Spinal cord (tissue), 9 donors: ENCODE measurements at regions not wholly inside any gene's neighbourhood (a gene's known extent, or its start where the extent isn't known, plus 50 kb on each side); places are given as distances from the start of the nearest gene placed in this dataset.
"Not testable (repeated sequence)": the region's sequence is repeated elsewhere in the genome, so short reads cannot be mapped to it uniquely, and the experiment has no call there.

Experiments used
- DNase-seq, 6 donors: peaks; one replicate each; pipeline versions ENCODE4 v3.0.0 to v3.0.0-alpha.2; 2013 to 2015; ENCODE audit warnings: low spot score in 6 of 6, low read depth in 4 of 6
- H3K27ac ChIP-seq: one replicate; pipeline ENCODE4 v1.5.1; 2013; ENCODE audit warnings: low read depth, low read length, control low read depth
- H3K27me3 ChIP-seq: one replicate; pipeline ENCODE4 v1.6.1; 2013; ENCODE audit warnings: low read length; ENCODE audit not compliant: control insufficient read depth, insufficient read depth
- H3K36me3 ChIP-seq: one replicate; pipeline ENCODE4 v1.6.1; 2013; ENCODE audit warnings: low read length; ENCODE audit not compliant: control insufficient read depth, insufficient read depth
- H3K4me1 ChIP-seq: one replicate; pipeline ENCODE4 v1.6.1; 2013; ENCODE audit warnings: low read length; ENCODE audit not compliant: control insufficient read depth, insufficient read depth
- H3K4me3 ChIP-seq: one replicate; pipeline ENCODE4 v1.5.1; 2013; ENCODE audit warnings: low read depth, low read length, control low read depth
- H3K9me3 ChIP-seq: one replicate; pipeline ENCODE4 v1.6.1; 2013; ENCODE audit warnings: low read length; ENCODE audit not compliant: control insufficient read depth, insufficient read depth
- WGBS: methylation state at CpG from one replicate; pipeline ENCODE4 v1.1.5; 2013; ENCODE audit warnings: missing lambda C conversion rate; ENCODE audit not compliant: insufficient coverage; 5-methylcytosine and 5-hydroxymethylcytosine counted together
- donor health status: healthy.

- WGBS, result 70% methylated on average over 2 of the region's 3 CpGs
- H3K4me1 ChIP-seq, result no peaks in the 10 kb centered on the region
- H3K27ac ChIP-seq, result no peak overlapping the region
- no peaks in the 10 kb centered on the region for H3K36me3 ChIP-seq
- no peak for DNase-seq
- H3K9me3 ChIP-seq, result no peaks in the 10 kb centered on the region
- no peaks in the 10 kb centered on the region for H3K27me3 ChIP-seq
- no peak overlapping the region for H3K4me3 ChIP-seq
Measured at GRCh38 chrX:36897690-36898089, 110.5 kb upstream of the FAM47C start.

- WGBS, result 80% methylated on average over 1 of the region's 3 CpGs
- Histone ChIP-seq H3K27me3 (no peaks in the 10 kb centered on the region), H3K36me3 (no peaks in the 10 kb centered on the region), H3K27ac (no peak overlapping the region), H3K4me3 (no peak overlapping the region), H3K9me3 (no peaks in the 10 kb centered on the region), H3K4me1 (no peaks in the 10 kb centered on the region)
- DNase-seq, result no peak
Measured at GRCh38 chrX:36898301-36898700, 109.9 kb upstream of the FAM47C start.

DNA sequence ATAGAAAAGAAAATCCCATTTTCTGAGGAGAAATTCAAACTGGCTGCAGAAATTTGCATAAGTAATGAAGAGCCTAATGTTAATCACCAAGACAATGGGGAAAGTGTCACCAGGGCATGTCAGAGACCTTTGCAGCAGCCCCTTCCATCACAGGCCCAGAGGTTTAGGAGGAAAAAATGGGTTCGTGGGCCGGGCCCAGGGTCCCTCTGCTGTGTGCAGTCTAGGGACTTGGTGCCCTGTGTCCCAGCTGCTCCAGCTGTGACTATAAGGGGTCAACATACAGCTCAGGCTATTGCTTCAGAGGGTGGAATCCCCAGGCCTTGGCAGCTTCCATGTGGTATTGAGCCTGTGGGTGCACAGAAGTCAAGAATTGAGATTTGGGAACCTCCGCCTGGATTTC is 103.6 kb upstream of the FAM47C start:
- H3K4me3 ChIP-seq, H3K27ac ChIP-seq, H3K9me3 ChIP-seq, H3K27me3 ChIP-seq, H3K36me3 ChIP-seq, H3K4me1 ChIP-seq, DNase-seq: not testable (repeated sequence)
- WGBS, result 90% methylated on average over 3 of the region's 3 CpGs

- no CpG with 5 or more reads among the region's 6 CpGs for WGBS
- H3K27ac ChIP-seq, result no peak overlapping the region
- H3K36me3 ChIP-seq, result no peaks in the 10 kb centered on the region
- H3K4me3 ChIP-seq, result no peak overlapping the region
- H3K4me1 ChIP-seq, result no peaks in the 10 kb centered on the region
- no peaks in the 10 kb centered on the region for H3K9me3 ChIP-seq
- peak in 4 of 6 donors; percentile 10 to 80 (median 38) for DNase-seq
- H3K27me3 ChIP-seq, result no peaks in the 10 kb centered on the region
Measured at GRCh38 chrX:36908801-36909675, 99.1 kb upstream of the FAM47C start.

GRCh38 chrX:36909676-36910030 is 98.5 kb upstream of the FAM47C start:
- no peaks in the 10 kb centered on the region for H3K36me3 ChIP-seq
- H3K9me3 ChIP-seq, result no peaks in the 10 kb centered on the region
- 27% methylated on average over 2 of the region's 4 CpGs for WGBS
- H3K4me3 ChIP-seq, result no peak overlapping the region
- no peaks in the 10 kb centered on the region for H3K27me3 ChIP-seq
- peak in 2 of 6 donors; percentile 3 for DNase-seq
- no peak overlapping the region for H3K27ac ChIP-seq
- no peaks in the 10 kb centered on the region for H3K4me1 ChIP-seq

DNA sequence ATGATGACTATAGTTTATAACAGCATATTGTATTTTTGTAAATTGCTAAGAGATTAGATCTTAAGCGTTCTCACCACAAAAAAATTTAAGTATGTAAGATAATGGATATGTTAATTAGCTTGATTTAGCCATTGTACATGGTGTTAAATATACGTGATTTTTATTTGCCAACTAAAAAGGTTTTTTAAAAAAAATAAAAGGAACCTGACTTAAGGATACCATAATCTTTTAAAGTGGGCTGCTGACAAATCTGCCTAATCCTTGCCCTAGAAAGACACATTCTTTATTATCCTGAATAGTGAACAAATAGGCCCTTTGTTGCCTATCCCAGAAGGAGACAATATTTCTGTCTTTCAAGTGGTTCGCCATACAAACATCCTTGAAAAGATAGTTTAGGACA is 94.6 kb upstream of the FAM47C start:
- no peaks in the 10 kb centered on the region for H3K9me3 ChIP-seq
- DNase-seq, result no peak
- H3K4me1 ChIP-seq, result no peaks in the 10 kb centered on the region
- no peak overlapping the region for H3K4me3 ChIP-seq
- no CpG with 5 or more reads among the region's 3 CpGs for WGBS
- no peaks in the 10 kb centered on the region for H3K27me3 ChIP-seq
- no peaks in the 10 kb centered on the region for H3K36me3 ChIP-seq
- no peak overlapping the region for H3K27ac ChIP-seq

GRCh38 chrX:36916941-36917340 is 91.2 kb upstream of the FAM47C start:
- no peak for DNase-seq
- 70% methylated on average over 2 of the region's 2 CpGs for WGBS
- no peak overlapping the region for H3K4me3 ChIP-seq
- no peak overlapping the region for H3K27ac ChIP-seq
- H3K36me3 ChIP-seq, result no peaks in the 10 kb centered on the region
- H3K9me3 ChIP-seq, result no peaks in the 10 kb centered on the region
- H3K4me1 ChIP-seq, result no peaks in the 10 kb centered on the region
- H3K27me3 ChIP-seq, result no peaks in the 10 kb centered on the region

DNA sequence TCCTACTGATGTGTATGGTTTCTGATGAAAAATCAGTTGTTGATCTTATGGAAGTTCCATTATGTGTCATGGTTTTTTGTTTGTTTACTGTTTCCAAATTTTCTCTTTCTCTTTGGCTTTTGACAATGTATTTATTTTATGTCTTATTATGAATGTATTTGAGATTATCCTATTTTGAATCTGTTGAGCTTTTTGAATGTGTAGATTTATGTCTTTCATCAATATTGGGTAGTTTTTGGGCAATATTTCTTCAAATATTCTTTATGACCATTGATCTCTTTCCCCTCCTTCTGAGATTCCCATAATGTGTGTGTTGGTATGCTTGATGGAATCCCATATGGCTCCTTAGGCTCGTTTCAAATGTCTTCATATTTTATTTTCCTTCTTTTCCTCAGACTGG is 80.5 kb upstream of the FAM47C start:
- H3K36me3 ChIP-seq, result no peaks in the 10 kb centered on the region
- H3K27ac ChIP-seq, result no peak overlapping the region
- H3K4me1 ChIP-seq, result no peaks in the 10 kb centered on the region
- H3K27me3 ChIP-seq, result no peaks in the 10 kb centered on the region
- WGBS, result 60% methylated on average over 1 of the region's 1 CpG
- no peak overlapping the region for H3K4me3 ChIP-seq
- peaks cover 4% of the 10 kb centered on the region for H3K9me3 ChIP-seq
- DNase-seq, result no peak

DNA sequence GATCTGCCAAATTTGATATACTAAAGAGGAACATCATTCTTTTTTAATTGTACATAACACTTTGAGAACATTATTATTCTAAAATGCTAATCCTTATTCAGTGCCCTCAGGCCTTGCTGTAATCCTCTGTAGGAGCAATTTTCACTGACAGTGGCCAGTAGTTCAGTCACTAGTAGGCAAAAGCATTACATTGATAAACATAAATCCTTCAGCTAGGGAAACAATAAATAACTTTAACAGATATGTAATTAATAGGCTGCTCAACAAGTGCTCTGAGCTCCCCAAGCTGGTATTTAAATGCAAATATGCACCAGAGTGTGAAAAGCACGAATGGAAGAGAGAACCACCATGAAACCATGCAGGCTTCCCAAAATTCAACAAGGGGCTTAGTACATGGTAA is 77.7 kb upstream of the FAM47C start:
- H3K36me3 ChIP-seq, result no peaks in the 10 kb centered on the region
- no peak overlapping the region for H3K4me3 ChIP-seq
- no peaks in the 10 kb centered on the region for H3K27me3 ChIP-seq
- no peaks in the 10 kb centered on the region for H3K4me1 ChIP-seq
- H3K27ac ChIP-seq, result no peak overlapping the region
- DNase-seq, result no peak
- peaks cover 4% of the 10 kb centered on the region for H3K9me3 ChIP-seq
- WGBS, result 14% methylated on average over 1 of the region's 1 CpG

- no CpG with 5 or more reads among the region's 5 CpGs for WGBS
- Histone ChIP-seq H3K9me3 (no peaks in the 10 kb centered on the region), H3K4me1 (no peaks in the 10 kb centered on the region), H3K27ac (no peak overlapping the region), H3K36me3 (no peaks in the 10 kb centered on the region), H3K27me3 (peaks cover 5% of the 10 kb centered on the region), H3K4me3 (no peak overlapping the region)
- DNase-seq, result no peak
Measured at GRCh38 chrX:36947214-36947613, 61.0 kb upstream of the FAM47C start.
